ENCODE measurements at regions not wholly inside any gene's neighbourhood (a gene's known extent, or its start where the extent isn't known, plus 50 kb on each side); places are given as distances from the start of the nearest gene placed in this dataset.
A peak's percentile ranks its signal among the peaks of the same experiment; 100 is the strongest.

DNA sequence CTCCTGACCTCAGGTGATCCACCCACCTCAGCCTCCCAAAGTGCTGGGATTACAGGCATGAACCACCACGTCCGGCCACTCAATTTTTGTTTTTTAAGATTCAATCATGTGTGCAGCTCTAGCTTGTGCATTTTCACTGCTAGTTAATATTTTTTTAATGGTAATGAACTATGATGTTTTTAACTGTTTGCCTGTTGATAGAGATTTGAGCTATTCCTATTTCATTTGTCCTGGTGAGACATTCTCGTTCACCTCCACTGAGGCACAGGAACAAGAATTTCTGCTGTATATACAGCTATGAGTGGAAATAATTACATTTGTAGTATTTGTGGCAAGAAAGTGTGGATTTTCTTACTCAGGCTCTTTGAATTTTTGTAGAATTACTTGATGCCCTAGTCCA lies 137.7 kb upstream of the MYOCD start:
- DNase-seq (ENCODE audit: low spot score) = no peak

DNA sequence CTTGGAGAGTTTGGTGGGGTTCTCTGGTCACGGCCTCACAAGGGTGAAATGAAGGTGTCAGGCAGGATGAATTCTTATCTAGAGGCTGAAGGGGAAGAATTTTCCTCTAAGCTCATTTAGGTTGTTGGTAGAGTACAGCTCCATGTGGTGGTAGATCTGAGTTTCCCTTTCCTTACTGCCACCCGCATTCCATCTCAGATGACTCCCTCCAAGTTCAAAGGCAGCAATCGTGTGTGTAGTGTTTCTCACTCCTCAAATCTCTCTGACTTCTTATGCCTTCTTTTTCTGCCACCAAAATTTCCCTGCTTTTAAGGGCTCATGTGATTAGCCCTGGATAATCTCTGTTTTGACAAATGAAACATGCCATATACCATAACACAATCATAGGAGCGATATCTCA lies 135.5 kb upstream of the MYOCD start:
- DNase-seq (ENCODE audit: low spot score) = no peak

DNA sequence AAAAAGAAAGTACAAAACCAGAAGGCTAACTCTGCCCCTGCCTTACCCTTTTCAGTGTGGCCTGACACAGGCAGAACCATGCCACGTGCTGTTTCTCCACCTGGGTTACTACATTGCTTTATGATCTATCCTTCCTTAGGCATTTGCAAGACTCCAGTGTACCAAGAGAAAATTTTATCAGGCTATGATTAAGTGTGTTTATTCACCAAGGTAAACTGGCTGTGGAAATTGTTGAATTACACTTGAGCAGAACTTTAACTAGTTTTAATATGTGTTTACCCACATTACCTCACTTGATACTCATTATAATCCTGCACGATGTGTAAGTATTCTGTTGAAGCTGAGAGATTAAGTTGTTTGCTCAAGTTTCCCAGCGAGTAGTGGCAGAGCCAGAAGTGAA lies 129.7 kb upstream of the MYOCD start:
- DNase-seq (ENCODE audit: low spot score) = no peak

DNA sequence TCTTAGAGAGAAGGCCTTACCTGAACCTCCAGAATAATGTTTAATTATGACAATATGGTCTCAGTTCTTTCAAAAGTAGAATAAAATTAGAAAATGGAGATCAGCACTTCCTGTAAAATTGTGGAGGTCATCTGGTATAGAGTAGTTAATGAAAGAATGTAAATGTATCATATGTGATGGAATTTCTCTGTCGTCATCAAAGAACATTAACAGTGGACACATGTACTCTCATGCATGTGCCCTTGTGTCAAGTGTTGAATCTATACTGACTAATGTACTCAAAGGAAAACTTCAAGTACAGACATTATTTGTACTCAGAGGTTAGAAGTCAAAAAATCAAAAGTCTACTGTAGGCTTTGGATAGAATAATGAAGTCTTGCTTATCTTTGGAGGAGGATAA lies 129.2 kb upstream of the MYOCD start:
- DNase-seq (ENCODE audit: low spot score) = no peak

DNA sequence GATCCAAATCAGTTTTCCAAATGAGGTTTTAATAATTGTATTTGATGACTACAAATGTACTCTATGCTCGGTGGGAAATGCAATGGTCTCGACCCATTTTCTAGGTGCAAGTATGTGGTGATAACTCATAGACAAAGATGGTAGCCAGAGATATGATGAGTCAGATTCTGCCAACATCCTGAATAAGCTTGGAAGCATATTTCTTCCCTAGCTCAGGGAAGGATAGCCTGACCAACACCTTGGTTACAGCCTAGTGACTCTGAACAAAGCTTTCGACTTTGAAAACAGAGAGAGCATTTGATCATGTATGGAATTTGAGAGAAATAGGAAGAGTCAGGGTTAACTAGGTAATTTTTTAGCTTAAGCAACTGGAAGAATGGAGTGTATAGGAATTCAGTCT lies 128.3 kb upstream of the MYOCD start:
- DNase-seq (ENCODE audit: low spot score) = no peak

DNA sequence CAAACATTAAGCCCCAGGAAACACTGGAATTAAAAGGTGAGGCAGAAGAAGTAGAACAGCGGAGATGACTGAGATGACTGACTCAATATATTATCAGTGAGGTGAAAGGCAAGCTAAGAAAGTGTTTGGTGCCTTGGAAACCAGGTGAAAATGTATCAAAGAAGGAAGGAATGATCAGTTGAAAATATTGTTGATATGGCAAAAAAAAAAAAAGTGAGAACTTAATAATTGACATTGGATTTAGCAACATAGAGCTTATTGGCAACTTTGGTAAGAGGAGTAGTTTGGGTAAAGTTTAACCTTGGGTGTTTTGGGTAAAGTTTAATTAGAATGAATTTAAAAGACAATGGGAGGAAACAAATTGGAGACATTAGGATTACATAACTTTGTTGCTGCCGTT lies 127.7 kb upstream of the MYOCD start:
- no peak for DNase-seq (ENCODE audit: low spot score)

DNA sequence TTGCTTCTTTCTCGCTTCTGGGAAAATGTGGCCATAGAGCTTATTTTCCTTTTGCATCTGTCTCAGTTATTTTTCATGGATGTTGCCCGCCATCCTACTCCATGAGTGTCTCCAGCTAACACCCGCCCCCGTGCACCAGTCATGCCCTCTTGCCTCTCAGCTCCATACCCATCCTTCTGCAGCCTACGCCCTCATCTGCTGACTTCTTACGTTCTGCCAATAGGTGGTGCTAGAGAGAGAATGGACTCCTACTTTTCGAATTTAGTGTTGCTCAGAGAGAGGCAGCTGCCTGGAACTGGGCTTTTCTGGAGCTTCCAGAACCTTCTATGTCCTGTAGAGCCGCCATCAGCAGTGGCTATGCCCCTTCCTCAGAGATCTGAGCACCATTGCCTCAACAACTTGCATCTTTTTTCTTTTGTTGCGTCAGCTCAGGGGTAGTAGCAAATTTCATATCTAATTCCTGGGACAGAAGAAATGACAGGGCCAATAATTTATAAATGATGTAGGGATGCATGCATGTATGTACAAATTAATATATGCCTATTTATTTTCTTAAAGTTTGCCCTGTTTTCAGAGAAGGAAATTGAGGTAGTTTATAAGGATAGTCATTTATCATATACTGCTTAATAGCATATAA lies 119.7 kb upstream of the MYOCD start:
- peak; percentile 56 for DNase-seq (ENCODE audit: low spot score)

DNA sequence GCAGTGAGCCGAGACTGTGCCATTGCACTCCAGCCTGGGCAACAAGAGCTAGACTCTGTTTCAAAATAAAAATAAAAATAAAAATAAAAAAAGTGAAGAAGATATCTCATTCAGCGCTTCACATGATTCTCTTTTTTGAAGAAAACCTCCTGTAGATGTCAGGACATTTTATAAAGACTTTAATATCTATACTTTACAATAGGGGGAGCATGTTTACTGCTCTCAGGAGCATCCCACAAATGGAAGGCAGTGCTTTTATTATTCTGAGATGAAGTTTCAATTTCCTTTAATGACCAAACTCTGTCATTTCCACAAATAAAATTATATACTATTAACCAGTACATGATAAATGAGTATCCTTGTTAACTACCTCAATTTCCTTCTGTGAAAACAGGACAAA lies 118.7 kb upstream of the MYOCD start:
- no peak for DNase-seq (ENCODE audit: low spot score)

DNA sequence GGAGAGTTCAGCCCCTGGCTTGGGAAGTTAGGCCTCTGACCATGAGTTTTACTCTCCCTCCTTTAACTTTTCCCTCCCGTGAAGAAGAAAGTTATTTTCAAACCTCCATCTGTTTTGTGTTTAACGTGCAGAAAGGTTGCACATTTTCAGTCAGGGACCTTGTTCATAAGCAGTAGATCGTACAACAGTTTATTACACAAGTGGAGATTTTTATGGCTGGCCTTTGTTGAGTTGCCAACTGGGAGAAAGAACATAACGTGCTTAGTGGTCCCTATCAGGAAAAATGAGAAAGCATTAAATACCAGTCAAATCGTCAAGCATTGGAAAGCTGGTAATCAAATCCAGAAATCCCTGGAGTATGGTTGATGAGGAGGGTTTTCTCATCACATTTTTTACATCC lies 117.9 kb upstream of the MYOCD start:
- DNase-seq (ENCODE audit: low spot score) = no peak

DNA sequence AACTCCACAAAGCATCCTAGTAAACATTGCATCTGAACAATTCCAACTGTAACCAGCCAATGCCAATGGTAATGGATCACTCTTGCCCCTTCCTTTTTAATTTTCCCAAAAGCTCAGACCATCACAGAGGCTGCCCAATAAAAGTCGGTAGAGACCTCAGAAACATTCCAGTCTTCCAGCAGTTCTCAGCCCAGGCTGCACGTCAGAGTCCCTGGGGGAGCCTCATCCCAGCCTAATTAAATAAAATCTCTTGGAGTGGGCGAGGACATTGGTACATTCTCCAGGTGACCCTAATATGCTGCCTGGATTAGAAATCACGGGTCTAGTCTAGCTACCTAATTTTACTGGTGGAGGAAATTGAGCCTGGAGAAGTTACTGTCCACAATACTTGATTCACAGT lies 117.1 kb upstream of the MYOCD start:
- no peak for DNase-seq (ENCODE audit: low spot score)

DNA sequence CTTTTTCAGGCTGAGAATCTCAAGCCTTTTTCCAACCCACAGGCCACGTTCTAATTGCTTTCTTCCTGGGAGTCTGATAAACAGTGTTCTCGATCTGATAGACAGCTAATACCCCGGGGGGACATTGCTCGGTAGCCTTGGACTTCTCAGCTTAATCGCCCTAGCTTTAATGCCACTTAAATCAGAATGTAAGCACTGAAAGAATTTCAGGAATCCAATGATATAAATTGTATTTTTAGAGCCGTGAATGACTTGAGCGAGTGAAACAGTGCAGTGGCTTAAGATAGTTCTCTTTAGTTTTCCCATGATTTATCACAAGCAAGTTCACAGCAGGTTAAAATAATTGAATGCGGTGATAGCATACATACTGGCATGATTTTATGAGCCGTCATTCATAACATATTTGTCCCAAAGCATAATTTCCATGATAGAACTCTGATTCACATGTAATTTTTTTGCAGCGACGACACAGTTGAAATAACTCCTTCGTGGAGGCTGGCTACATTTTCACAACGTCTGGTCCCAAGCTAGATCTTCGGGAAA lies 116.1 kb upstream of the MYOCD start:
- no peak for DNase-seq (ENCODE audit: low spot score)

DNA sequence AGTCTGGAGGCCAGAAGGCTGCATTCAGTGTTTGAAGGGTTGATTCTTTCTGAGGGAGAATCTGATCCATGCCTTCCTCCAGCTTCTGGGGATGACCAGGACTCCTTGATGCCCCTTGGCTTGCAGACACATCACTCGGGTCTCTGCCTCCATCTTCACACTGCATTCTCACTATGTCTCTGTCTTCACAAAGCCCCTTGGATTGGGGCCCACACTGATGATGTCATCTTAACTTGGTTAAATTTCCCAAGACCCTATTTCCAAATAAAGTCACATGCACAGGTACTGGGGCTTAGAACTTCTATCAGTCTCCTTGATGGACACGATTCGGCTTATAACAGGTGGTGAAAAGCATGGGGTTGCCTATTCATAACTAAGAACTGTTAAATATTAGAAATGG lies 112.1 kb upstream of the MYOCD start:
- no peak for DNase-seq (ENCODE audit: low spot score)

DNA sequence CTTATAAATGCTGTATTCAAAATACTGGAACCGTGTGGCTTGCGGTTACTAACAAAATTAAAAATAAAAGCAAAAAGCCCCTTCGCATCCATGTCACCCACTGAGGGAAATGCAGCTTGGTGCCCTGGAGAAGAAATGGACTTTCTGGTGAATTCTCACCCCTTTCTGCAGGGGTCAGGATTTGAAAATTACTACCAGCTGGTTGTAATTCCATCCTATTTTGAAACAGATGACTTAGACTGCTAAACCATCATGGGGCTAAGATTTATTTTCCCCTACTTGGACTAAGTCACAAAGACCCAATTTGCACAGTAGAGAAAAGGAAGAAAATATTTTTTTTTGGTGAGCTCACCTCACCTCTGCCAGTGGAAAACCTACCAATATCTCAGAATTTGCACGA lies 111.4 kb upstream of the MYOCD start:
- no peak for DNase-seq (ENCODE audit: low spot score)

DNA sequence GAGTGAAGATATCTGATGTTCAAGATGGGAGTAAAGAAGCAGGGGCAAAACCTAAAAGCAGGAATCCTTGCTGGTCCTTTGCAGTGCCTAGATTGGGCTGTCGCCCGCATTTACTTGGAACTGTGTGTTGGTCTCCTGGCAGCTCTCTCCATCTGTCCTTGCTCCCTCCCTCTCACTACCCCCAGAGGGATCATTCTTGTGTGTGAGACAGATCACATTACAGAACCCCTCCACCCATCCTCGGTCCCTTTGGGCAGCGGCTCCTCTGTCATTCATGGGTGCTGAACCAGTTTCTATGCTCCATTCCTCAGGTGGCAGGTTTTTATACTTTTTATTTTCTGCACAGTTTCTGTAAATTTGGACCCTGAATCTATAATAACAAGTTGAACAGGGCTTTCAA lies 99.4 kb upstream of the MYOCD start:
- no peak for DNase-seq (ENCODE audit: low spot score)

DNA sequence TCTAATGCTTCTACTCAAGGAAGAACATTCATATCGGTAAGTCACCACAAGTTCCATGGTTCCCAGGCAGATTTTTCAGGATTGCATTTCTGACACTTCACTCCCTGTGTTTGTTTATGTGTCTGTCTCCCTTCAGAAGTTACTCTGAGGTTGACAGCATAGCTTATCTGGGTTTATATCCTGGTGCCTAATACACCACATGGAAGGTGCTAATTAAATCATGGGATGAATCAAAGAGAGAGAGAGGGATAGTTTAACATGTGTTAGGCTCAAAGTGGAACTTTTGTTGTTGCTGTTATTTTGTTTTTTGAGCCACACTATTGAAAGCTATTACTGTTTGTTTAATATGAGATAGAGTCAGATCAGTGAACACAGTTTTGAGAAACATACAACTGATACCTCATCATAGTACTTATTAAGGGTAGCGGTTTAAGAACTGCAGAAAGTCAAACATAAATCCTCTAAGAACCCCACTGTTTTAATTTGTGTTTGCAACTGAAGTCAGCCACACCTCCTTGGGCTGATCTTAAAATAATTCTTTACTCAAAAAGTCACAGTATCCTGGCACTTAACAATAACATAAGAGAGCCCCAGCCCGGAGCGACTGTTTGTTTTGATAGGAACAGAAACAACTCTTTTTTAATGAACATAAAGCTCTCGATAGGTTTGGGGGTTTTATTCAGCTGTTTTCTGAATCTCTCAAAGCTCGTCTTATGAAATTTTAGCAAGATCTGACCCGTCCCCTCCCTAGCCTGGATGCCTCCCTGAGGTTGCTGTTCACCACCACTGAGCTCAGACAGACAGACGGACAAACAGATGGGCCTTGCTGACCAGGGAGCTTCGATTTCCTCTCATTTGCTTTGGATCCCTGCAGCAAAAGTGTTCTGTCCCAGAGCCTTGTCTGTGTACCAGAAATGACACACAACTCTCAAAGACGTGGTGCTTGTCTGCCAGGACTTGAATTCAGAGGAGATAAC lies 98.3 kb upstream of the MYOCD start:
- no peak for DNase-seq (ENCODE audit: low spot score)

DNA sequence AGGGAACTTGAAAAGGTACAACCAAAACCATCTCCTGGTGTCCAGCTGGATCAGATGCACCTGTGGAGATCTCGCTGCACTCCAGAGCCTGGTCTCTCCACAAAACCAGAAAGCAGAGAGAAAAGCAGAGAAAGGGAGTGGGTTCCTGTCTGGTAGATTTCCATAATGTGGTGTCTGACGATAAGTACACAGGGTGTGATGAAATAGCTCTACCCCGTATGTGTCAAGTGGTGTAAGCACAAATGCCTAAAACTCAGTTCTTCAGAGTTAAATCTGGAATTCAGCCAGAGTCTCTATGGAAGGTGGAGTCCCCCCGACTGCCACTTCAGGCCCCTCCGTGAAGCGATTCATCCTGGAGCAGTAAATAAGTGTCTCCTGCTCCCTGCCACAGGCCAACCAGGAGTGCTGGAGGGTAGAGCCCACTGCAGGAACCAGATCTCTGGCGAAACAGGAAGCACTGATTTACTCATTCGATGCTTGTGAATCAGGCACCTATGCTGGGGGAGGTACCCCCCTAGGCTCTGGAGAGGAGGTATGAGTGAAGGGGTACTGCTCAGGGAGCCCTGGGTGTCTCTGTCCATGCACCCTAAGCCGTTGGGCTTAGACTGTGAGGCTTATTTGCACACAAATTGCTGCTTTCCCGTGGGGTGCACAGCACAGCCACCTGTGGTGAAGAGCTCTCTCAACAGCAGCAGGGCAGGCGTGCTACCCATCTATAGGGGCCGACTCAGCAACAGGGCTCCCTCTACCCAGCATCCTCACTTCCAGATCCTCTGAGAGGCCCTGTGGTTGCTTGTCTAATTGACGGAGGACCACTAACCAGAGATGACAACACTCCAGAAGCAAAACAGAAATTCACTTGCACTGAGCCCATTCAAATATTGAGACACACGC lies 97.1 kb upstream of the MYOCD start:
- DNase-seq (ENCODE audit: low spot score) = no peak

DNA sequence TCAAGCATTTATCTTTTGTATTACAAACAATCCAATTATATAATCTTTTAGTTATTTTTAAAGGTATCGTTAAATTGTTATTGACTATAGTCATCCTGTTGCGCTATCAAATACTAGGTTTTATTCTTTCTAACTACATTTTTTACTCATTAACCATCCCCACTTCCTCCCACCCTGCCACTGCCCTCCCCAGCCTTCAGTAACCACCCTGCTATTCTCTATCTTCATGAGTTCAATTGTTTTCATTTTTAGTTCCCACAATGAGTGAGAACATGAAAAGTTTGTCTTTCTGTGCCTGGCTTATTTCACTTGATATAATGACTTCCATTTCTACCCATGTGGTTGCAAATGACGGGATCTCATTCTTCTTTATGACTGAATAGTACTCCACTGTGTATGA lies 94.1 kb upstream of the MYOCD start:
- DNase-seq (ENCODE audit: low spot score) = no peak

DNA sequence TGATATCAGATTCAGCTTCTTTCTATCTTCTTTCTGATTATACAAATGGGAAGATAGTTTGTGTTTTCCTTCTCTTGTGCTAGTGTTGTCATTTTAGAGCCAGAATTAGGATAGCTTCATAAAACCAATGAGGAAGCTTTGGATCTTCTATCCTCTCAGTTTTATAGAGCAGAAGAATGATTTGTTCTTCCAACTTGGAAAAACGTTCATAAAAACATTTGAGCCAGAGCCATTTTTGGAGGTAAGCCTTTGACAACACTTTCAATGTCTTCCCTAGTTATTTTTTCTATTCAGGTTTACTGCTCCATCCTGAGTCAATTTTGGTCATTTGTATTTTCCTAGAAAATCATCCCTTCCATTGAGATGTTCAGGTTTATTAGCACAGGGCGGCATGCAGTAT lies 91.2 kb upstream of the MYOCD start:
- DNase-seq (ENCODE audit: low spot score) = no peak

DNA sequence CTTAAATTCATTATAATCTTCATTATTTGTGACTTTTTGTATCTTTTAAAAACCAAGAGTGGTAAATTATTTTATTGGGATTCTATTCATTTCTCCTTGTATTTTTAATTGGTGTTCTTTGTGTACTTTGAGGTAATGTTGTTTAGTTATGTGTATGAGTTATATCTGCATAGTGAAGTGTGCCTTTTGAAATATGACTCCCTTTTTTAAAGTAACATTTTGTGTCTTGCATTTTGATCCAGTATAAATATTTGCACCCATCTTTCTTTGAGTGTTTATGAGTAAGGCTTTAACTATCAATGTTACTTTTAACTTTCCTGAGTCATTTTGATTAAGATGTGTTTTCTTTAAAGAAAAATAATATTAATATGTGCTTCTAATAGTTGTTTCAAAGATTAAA lies 90.0 kb upstream of the MYOCD start:
- DNase-seq (ENCODE audit: low spot score) = no peak

DNA sequence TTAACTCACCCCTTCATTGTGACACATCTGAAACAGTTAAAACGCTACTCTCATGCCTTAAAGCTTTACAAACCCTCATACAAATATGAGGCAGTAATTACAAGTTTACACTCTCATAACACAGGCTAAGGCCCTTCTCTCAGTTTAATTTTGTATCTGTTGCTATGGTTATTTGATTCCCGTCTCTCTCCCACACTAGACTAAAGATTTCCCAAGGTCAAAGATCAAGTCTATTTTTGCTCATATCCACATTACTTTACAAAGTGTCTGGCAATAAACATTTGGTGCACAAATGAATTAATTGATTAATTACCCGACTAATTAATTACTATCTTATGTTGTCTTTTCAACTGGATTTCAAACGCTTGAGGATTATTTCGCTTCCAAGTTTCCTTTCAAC lies 86.4 kb upstream of the MYOCD start:
- DNase-seq (ENCODE audit: low spot score) = no peak

DNA sequence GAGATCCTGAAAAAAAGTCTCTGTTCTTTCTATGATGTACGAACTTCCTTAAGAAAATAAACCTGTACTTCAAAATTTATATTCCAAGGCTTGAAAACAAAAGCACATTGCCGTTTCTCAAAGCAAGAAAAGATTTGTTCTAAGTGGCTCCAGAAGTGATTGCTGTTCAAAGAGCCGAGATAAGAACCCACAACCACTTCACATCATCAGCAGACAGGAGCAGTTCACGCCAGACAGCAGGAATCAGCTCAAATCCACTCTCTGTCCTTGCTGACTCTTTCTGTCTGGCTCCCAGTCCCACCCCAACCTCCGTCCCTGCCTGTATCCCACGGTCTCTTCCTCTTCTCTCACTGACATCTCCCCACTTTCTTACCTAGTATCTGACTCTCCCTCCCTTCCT lies 85.0 kb upstream of the MYOCD start:
- DNase-seq (ENCODE audit: low spot score) = no peak

DNA sequence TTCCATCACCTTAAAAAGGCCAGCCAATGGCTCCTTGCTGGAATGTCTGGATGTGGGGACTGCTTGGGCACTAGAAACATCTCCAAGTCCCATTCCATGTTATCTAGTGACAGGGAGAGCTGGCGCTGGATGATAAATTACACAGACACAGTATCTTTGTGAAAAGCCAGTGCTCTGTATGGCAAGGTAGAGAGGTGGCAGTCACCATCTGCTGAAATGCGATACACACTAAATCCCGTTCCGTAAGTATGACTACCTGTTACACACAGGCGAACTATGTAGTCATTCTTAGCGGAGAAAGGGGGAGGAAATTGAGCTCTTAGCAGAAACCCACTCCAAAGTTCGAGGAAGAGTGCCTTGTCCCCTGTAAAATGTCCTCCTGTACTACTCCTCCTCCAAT lies 81.0 kb upstream of the MYOCD start:
- no peak for DNase-seq (ENCODE audit: low spot score)

All from cerebellar cortex (tissue), 1 donor.